HG02938 (cell line): ENCODE measurements at regions not wholly inside any gene's neighbourhood (a gene's known extent, or its start where the extent isn't known, plus 50 kb on each side); places are given as distances from the start of the nearest gene placed in this dataset.

Experiments
- ATAC-seq: cut with Tn5 transposase; IDR thresholded peaks from one replicate; pipeline ENCODE4 v1.9.1; 2021; ENCODE audit warnings: mild to moderate bottlenecking, moderate library complexity; ENCODE audit not compliant: unreplicated experiment

DNA sequence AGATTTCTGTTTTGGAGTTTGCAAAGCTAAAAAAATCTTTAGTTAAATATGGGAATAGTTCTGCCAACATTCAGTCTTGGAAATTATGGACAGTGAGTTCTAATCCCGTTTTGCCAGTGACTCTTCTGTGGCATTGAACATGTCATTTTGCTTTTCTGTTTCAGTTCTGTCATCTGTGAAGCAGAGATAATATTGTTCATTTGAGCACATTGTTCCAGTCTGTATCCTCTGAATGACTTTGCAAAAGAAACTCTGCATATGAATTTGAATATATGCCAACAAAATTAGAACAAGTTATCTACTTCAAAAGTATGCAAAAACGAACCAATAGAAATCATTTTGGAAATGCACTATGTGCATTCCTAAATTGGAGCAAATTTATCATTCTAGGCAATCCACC, 746.0 kb upstream of the POT1 start:
- no peak for ATAC-seq

DNA sequence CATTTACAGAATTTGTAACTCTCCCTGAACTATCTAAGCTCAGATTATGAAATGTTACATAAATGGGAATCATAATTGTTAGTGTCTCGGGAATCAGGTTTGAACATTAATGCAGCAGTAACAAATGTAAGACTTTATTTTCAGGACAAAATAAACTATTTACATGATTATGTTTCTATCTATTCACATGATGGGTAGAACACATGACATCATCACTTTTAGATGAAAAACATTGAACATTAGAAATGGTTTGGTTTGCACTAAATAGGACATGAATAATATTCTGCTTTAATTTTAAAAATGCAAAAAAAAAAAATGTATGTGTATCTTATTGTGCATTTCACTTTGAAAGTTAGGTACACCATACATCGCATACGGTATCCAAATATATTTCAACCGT, 745.5 kb upstream of the POT1 start:
- ATAC-seq: no peak

DNA sequence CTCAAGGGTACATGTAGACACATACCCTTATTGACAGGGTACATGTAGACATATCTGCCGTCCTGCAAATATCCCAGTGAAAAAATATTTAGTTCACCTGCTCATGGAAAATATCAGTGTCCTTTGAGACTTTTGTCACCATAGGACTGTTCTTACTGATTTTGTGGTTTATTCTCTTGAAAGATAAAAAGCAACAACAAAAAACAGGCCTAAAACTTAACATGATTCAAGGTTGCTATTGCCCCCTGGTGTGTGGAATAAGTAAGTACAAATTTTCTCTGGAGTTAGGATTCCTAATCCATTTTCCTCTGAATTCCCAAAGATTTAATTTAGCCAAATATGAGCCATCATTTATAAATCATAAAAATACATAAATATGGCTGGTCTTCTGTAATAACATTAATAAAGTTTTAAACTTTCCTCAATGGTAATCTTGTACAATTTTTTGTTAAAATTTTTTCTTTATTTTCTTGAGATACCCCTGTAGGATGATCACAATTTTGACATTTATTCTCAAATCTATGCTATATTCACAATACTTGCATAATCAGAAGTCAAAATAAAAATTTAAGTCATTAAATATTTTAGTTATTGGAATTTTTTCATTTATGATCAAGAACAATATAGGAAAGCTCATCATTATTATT, 741.4 kb upstream of the POT1 start:
- no peak for ATAC-seq

DNA sequence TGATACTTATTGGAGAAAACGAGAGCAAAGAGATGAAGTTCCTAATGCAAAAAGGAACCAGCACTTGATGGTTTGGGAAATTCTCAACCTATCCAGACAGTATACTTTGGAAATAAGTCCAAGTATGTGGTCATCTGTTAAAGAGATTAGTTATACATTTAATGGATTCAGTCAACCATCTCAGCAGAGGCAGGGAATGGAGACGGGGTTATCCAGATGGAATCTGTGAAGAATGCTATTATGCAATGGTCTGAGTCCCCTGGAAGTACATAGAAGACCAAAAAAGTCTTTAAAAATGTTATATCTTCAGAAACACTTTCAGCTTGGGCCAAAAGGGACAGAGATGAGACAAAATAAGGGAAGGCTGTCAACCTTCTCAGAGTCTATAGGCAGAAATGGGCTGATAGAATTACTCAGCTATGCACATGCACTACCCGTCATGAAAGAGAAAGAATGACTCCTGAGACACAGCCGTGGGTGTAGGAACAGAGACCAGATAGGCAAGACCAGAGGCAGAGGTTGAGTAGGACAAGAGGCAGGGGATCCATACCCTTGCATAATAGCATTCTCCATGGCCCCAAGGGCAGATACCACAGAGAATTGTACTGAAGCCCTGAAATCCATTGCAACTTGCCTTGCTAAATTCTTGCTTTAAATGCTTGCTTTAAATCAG, 738.8 kb upstream of the POT1 start:
- no peak for ATAC-seq

DNA sequence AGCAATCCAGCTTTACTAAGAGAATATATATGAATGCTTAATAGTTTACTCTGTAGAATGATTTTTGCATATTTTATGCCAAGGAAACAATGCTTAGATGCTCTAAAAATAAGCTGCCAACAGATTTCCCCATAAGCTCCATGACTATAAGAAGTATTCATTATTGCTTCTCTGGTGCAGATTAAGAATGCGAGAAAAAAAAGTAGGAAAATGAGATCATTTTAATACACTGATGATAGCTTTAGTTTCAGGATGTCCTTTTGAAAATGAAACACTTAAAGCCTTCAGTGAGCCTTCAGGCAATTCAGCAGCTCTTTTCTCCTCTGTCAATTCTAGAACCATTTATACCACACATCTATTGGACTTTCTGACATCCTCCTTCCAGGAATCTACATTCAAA, 735.0 kb upstream of the POT1 start:
- ATAC-seq: no peak

DNA sequence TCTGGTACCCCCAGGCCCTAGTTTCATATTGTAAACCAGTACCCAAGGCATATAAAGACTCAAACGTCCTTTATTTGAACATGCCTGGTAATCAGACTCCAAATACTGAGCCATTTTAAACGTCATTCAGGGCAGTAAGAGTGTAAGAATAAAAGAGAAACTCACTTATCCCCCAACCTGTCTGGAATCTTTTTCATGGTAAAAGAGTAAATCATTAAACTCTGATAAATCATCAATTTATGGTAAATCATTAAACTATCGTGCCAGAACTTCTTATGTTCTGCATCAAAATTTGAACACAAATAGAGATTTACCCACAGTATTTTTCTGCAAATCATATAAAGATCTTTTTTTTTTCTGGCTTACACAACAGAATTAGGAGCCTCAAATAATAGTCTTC, 734.3 kb upstream of the POT1 start:
- ATAC-seq: no peak

DNA sequence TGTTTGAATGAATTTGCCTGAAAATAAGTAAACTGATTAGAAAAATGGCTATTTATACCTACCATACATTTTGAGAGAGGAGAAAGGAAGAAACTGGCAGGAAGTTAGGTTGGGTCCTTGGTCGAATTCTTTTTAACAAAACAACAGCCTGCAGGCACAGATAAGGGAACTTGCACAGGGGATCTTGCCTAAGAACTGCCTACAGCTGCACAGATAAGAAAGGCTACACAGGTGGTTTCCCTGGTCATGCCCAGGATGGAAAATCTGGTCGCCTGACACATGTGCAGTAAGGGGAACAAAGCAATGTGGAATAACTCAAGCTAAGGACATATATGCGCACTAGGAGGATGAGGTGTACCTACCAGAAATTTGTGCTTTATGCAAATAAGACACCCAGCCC, 732.1 kb upstream of the POT1 start:
- ATAC-seq: no peak

DNA sequence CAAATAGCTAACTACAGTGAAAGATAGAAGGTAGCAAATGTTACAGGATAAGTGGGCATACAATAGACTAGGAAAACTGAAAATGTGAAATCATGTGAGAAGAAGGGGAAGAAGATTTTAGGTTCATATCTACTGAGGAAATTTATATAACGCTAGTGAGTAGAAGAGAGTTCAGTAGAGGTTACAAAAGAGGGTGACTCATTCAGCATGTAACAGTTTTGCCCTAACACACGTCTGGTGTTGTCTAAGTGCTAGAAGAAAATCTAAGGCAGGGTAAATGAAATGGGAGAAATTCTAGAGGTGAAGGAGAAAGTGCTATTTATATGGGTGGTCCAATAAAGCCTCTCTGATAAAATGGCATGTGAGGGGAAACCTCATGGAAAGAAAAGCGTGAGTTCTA, 731.4 kb upstream of the POT1 start:
- ATAC-seq: no peak

DNA sequence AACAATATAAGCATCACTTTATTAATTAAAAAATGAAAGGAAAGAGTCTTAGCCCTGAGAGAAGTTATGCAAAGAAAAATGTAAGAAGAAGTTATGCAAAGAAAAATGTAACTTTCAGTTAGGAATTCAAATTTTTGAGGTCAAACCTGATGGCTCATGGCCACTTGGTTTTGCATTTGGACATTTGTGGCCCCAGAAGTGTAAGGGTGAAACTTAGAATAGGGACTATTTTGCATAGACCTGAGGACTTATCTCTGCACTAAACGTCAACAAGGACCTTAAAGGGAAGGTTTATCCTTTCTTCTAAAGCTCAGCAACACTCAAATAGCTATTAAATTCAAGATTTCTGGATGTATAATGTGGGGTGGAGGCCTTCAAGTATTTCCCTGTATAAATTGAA, 724.5 kb upstream of the POT1 start:
- peak; percentile 59 for ATAC-seq

DNA sequence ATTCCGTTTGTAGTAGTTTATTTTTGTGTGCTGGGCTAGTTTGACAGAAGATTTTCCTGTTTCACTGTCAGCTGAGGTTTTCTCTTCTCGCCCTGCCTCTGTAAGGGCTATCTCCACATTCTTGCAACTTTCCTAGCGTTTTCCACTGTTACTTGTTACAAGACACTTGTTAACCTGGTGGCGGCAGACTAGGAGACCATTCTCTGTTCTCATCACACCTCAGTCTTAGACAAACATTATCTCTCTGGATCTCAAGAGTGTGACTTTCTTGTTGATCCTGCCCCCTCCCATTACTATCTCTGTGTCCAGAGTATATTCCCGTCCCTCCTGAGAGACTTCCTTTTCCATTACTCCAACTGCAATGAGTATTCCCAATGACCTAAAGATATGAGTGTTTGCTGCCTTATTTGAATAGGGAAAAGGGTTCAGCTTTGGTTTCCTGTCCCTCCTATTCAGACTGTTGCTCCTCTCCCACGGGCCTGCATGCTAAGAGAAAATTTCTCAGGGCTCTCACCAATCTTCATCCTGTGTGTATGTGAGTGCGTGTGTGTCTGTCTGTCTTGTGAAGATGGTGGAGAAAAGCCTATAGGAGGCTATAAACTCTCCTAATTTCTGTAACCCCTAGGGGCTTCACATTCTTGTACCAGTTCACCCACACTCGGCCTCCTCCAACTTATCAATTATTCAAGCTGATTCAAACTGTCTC, 722.4 kb upstream of the POT1 start:
- ATAC-seq: no peak

DNA sequence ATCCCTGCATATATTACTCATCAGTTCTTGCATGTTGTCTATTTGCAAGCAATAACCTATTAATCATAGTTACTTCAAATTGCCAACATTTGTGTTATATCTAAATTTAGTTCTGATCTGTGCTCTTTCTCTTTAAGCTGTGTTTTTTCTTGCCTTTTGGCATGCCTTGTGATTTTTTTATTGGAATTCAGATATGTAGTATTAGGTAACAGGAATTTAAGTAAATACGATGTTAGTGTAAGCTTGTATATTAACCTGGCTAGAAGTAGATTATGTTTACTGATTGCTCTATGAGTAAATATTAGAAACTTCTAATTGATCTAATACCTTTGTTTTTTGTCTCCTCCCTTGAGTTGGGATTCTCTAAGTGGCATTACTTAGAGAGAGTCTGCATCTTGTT, 718.9 kb upstream of the POT1 start:
- no peak for ATAC-seq

DNA sequence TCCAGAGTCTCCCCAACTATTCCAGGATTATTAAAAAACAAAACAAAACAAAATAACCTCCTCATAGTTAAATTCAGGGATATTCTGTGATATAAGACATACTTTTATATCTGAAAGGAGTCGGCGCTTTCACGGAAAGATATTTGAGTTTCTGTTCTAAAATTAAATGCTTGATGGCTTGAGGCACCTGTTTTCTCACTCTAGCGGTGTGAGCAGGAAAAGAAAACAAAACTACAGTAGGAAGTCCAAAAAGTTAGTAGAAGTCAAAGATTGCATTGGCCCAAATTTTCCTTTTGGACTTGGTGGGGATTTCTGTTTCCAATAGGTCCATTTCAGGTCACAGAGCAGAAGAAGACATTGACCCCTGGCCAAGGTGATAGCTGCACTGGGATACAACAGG, 716.1 kb upstream of the POT1 start:
- no peak for ATAC-seq

DNA sequence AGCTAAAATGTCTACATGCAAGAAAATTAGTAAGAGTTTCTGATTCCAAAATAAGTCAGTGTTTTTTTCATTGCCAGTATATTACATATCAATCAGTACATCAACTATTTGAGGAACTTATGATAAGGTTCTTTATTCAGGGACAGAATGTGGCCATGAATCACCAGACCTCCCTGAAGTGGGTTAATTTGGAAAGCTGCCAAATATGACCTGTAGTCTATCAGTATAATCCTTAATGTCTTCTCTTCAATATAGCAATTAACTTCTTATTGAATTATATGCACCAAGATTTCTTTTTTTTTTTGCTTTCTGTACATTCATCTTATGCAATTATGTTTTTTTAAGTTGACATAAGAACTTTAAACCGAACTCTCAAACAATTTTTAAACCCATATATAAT, 714.5 kb upstream of the POT1 start:
- ATAC-seq: no peak

DNA sequence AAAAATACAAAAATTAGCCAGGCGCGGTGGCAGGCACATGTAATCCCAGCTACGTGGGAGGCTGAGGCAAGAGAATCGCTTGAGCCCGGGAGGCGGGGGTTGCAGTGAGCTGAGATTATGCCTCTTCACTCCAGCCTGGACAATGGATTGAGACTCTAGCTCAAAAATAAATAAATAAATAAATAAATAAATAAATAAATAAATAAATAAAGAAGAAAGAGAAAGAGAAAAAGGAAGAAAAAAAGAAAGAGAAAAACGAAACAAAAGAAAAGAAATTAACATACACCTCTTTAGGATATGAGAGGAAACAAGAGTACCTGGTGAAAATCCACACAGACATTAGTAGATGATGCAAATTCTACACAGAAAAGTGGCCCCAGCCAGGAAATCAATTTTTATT, 713.7 kb upstream of the POT1 start:
- ATAC-seq: no peak

DNA sequence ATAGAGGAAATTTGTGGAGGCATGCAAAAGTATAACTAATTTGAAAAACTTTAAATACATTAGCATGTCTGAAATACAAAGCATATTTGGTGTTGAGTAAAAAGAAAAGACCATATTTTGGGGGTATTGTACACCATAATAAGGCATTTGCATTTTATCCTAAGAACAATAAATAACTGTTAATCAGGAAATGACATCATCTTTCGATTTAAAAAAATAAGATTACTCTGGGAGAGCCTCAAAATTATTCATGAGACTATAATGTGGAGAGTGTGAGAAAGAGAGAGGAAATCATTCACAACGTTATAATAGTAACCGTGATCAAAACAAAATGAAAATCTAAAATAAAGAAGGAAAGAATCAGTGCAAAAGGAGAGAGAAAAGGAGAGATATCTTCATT, 712.3 kb upstream of the POT1 start:
- ATAC-seq: no peak

DNA sequence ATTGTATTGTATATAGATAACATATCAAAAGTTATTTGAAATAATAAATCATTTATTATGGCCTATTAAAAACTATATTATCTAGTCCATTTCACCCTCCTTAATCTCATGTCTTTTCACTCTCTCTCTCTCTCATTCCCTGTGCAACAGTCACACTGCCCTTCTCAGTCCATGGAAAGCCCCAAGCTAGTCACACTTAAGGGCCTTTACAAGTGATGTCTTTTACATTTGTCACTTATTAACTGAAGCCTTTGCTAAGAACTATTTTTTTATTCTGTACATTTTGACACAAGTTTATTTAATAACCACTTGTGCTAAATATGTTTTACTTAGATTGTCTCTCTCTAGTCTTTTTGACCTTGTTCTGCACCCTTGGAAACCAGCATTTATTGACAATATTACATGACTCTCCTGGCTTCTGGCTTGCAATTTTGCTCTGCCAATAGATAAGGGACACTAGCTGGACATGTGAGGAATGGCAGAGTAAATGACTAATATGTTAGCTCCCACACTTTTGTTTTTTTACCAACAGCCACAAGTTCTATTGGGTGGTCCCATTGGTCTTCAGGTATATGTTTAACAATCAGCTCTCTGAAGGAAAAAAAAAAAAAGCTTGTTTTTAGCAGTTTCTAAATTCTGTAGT, 706.8 kb upstream of the POT1 start:
- no peak for ATAC-seq

DNA sequence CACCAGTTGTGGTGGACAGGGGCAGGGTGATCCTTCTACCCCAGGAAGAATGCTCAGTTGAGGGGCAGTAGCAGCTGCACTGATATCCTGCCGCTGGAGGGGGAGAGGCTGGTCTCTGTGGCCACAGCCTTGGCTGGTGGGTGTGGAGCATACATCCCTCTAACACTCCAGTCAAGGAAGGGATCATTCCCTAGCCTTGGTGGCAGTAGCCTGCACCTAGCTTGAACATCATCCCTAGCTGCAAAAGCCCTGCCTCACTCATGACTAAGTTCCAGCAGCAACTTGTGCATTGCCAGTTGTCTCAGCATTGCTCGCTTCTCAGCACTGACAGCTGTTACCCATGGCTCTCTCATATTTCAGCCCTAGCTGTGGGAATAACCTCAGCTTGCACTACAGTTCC, 688.9 kb upstream of the POT1 start:
- ATAC-seq: no peak

DNA sequence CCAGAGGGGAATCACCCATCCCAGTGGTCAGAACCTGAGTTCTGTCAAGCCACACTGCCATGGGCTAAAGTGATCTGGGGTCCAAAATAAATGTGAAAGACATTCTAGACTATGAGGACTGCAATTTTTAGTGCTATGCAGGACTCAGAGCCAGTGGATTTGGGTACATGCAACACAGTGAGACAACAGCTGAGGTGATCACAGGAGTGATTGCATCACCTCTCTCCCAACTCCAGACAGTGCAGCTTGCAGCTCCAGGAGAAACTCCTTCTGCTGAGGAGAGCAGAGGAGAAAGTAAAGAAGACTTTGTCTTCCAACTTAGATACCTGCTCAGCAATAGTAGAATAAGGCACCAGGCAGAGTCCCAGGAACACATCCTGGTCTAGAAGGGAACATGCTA, 682.0 kb upstream of the POT1 start:
- ATAC-seq: no peak

DNA sequence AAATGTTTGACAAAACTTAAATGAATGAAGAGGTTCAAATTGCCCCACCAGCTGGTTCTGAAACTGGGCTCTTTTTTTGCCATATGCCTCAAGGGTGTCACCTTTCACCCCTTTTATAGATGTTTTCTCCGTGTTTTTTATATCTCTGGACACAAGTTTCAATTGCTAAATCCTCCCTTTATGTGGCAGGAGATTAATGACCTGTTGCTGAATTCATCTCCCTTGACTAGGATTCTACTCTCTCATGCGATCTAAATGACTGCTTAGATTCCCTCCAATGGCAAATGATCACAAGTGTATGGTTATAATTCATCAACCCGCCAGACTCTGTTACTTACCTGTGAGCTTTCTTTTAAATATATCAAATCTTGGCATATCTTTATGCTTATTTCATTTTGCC, 677.0 kb upstream of the POT1 start:
- no peak for ATAC-seq

DNA sequence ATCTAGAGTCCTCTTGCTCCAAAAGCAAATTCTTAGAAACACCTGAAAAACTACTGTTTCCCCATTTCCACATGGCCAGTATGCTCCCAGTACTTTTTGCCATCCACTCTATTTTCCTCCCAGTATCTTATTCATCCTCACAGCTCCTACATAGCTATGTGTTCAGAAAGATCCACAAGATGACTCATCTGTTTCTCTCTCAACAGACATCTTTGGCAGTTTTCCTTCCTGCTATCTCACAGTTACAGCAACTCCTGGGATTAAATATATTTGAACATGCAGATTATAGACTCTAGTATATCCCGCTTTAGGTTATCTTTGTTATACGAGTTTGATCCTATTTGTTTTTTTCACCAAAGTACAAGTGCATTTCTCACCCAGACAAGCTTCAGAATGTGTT, 675.6 kb upstream of the POT1 start:
- ATAC-seq: no peak

DNA sequence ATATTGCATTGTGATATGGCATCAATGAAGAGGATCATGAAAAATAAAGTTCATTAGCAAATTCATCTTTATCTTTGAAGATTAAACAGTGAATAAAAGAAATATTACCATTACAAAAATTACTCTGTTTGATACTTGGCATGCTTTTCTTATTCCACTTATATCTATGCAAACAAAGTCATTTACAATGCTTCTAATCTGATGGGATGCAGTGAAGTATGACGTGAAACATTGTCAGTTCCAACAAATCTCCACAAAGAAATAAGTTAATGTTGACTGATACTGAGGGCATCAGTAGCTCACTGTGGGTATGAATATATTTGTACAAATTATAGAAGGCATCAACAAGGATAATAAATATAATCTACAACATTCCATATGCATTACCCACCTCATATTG, 672.8 kb upstream of the POT1 start:
- ATAC-seq: no peak

DNA sequence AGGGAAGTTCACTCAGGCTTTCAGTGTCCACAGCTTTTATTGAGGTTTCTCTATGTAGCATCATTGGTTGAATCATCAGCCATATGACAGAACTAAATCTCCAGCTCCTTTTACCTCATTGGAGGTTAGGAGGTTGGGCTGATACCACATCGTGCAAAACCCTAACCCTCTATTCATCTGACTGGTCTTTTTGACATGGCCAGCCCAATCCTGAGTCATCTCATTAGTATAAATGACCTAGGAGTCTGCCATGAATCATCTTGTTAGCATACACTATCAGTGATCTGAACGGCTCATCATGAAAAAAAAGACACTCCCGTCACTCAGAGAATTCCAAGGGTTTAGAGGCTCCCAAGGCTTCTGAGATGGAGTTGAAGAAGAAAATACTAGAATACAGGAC, 669.8 kb upstream of the POT1 start:
- no peak for ATAC-seq
